ENCODE measurements at regions not wholly inside any gene's neighbourhood (a gene's known extent, or its start where the extent isn't known, plus 50 kb on each side); places are given as distances from the start of the nearest gene placed in this dataset.

DNA sequence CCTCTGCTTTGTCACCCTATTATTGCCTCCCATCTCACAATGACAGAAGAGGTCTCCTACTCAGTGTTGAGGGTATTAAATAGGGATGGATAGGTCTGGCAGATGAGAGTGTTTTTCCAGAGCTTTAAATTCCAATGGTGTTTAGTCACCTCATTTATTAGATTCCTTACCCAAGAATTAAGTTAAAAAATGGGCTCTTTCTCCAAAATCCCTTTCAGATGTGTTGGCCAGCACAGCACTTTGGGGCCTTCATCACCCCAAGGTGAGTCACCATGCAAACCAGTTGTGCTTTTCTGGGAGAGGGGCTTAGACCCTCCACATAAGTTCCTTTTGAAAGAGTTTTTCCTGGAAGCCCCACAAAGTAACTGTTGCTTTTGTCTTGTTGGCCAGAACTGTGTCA is 78.4 kb downstream of the CYP26A1 start:
- Histone ChIP-seq H3K27me3 (replicated peaks) (no peaks in the 10 kb centered on the region), H3K36me3 (replicated peaks) (no peaks in the 10 kb centered on the region), H3K4me3 (ENCODE audit: low read depth, low read length) (no peak overlapping the region), H3K27ac (no peak overlapping the region)
- TF ChIP-seq, protein P1, sequence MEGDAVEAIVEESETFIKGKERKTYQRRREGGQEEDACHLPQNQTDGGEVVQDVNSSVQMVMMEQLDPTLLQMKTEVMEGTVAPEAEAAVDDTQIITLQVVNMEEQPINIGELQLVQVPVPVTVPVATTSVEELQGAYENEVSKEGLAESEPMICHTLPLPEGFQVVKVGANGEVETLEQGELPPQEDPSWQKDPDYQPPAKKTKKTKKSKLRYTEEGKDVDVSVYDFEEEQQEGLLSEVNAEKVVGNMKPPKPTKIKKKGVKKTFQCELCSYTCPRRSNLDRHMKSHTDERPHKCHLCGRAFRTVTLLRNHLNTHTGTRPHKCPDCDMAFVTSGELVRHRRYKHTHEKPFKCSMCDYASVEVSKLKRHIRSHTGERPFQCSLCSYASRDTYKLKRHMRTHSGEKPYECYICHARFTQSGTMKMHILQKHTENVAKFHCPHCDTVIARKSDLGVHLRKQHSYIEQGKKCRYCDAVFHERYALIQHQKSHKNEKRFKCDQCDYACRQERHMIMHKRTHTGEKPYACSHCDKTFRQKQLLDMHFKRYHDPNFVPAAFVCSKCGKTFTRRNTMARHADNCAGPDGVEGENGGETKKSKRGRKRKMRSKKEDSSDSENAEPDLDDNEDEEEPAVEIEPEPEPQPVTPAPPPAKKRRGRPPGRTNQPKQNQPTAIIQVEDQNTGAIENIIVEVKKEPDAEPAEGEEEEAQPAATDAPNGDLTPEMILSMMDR (IDR thresholded peaks at IDR 0.05; ENCODE audit: low read depth, low read length, missing control alignments) = no peak
- DNase-seq = peak; percentile 9
- in situ Hi-C loops (cut with HindIII; ENCODE audit: low pct_ligation_motif_present, low sequenced_read_pairs) = no loop called here

DNA sequence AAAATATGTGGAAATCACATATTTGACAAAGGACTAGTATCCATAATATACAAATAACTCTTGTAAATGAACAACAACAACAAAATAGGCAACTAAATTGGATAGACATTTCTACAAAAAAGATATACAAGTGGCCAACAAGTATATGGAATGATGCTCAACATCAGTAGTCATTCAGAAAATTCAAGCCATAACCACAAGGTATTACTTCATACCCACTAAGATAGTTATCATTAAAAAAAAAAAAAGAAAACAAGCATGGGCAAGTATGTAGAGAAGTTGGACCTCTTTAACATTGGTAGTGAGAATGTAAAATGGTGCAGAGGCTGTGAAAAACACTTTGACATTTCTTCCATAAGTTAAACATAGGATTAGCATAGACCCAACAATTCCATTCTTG is 80.8 kb downstream of the CYP26A1 start:
- in situ Hi-C loops (cut with HindIII; ENCODE audit: low pct_ligation_motif_present, low sequenced_read_pairs) = no loop called here
- Histone ChIP-seq H3K27me3 (replicated peaks) (no peaks in the 10 kb centered on the region), H3K4me3 (ENCODE audit: low read depth, low read length) (no peak overlapping the region), H3K36me3 (replicated peaks) (no peaks in the 10 kb centered on the region), H3K27ac (no peak overlapping the region)
- DNase-seq = no peak
- TF ChIP-seq, protein P1 (IDR thresholded peaks at IDR 0.05; ENCODE audit: low read depth, low read length, missing control alignments) = no peak

DNA sequence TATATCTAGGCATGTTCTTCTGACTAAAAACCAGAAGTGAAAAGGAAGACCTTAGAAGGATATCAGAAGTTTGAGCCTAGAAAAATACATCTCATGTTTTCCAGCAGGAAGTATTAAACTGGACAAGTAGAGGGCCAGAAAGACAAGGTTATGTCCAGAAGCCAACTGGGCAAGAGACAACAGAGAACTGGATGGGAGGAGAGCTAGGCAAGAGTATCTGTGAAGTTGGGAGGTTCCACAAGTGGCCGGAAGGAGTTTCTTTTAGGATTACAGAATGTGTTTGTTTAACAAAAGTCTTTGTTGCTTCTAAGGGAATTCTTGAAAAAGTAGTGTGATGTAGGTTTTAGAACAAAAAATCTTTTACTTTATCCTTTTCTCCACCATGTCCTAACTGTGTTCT is 86.4 kb downstream of the CYP26A1 start:
- TF ChIP-seq, protein P1 (IDR thresholded peaks at IDR 0.05; ENCODE audit: low read depth, low read length, missing control alignments) = no peak
- no peaks in the 10 kb centered on the region for H3K27me3 ChIP-seq (replicated peaks)
- H3K4me3 ChIP-seq (ENCODE audit: low read depth, low read length) = no peak overlapping the region
- DNase-seq = no peak
- H3K27ac ChIP-seq = no peak overlapping the region
- in situ Hi-C loops (cut with HindIII; ENCODE audit: low pct_ligation_motif_present, low sequenced_read_pairs) = no loop called here
- H3K36me3 ChIP-seq (replicated peaks) = no peaks in the 10 kb centered on the region

DNA sequence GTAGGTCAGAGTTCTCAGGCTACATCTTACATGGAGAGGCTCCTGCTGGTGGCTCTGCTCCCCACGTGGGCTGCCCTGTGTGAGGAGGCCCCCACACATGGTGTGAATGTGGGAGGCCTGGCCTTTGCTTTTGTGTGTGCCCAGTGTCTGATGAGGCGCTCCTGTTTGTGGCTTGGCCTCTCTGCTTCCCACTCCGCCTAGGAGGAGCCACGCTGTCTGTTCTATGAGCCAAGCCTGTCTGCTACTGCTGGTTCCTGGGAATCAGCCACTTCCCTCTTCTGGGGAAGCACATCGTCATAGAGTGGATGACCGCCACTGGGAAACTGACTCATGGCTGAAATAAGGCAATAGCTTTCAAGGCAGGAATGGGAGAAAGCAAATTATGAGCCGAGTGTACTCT is 87.1 kb downstream of the CYP26A1 start:
- Histone ChIP-seq H3K4me3 (ENCODE audit: low read depth, low read length) (no peak overlapping the region), H3K27ac (no peak overlapping the region), H3K36me3 (replicated peaks) (no peaks in the 10 kb centered on the region), H3K27me3 (replicated peaks) (no peaks in the 10 kb centered on the region)
- TF ChIP-seq, protein P1 (IDR thresholded peaks at IDR 0.05; ENCODE audit: low read depth, low read length, missing control alignments) = no peak
- peak; percentile 73 for DNase-seq
- in situ Hi-C loops (cut with HindIII; ENCODE audit: low pct_ligation_motif_present, low sequenced_read_pairs) = no loop called here

DNA sequence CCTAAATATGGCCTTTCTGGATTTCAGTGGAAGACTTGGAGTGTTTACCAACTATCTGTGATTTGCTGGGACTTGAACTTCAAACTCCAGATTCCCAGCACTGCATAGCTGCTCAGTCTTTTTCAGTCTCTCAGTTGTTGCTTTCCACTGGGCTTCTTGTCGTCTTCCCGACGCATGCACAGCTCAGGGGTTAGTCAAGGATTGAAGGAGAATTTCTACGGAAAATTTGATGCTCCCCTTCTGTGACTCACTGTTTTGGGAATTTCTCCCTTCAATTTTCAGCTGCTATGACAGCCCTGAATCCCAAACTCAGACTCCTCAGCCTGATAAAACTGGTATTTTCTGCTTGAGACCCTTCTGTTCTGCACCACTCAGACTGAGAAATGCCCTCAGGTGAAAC is 91.7 kb downstream of the CYP26A1 start:
- Histone ChIP-seq H3K27me3 (replicated peaks) (no peaks in the 10 kb centered on the region), H3K4me3 (ENCODE audit: low read depth, low read length) (no peak overlapping the region), H3K36me3 (replicated peaks) (no peaks in the 10 kb centered on the region), H3K27ac (no peak overlapping the region)
- DNase-seq = no peak
- TF ChIP-seq, protein P1 (IDR thresholded peaks at IDR 0.05; ENCODE audit: low read depth, low read length, missing control alignments) = no peak
- in situ Hi-C loops (cut with HindIII; ENCODE audit: low pct_ligation_motif_present, low sequenced_read_pairs) = no loop called here

DNA sequence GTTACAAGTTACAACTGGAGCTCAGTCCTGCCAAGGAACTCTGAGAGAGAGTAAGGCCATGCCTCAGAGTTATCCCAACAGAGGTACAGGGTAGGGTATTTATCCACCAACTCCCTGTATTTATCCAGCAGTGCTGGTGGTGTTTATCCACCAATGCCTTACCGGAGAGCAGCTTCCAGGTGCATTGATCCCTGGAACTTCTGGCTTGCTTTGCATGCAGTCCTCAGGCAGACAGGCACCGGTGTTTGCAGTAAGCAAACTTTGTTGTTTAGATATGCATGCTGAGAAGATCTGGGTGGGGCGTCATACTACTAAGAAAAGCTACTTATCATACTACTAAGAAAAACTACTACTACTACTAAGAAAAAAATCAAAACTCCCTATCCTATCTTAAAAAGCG is 92.4 kb downstream of the CYP26A1 start:
- Histone ChIP-seq H3K36me3 (replicated peaks) (no peaks in the 10 kb centered on the region), H3K27me3 (replicated peaks) (no peaks in the 10 kb centered on the region), H3K27ac (no peak overlapping the region), H3K4me3 (ENCODE audit: low read depth, low read length) (no peak overlapping the region)
- in situ Hi-C loops (cut with HindIII; ENCODE audit: low pct_ligation_motif_present, low sequenced_read_pairs) = no loop called here
- TF ChIP-seq, protein P1 (IDR thresholded peaks at IDR 0.05; ENCODE audit: low read depth, low read length, missing control alignments) = no peak
- no peak for DNase-seq
